A673 (cell line): ENCODE measurements at regions not wholly inside any gene's neighbourhood (a gene's known extent, or its start where the extent isn't known, plus 50 kb on each side); places are given as distances from the start of the nearest gene placed in this dataset.

Experiments used
- BruUV-seq: library from RNA; stranded (reverse); fragments of 400-500 nt; replicated peaks from 2 replicates; lab custom pipeline; 2021; lab: Mats Ljungman, UMichigan
- CTCF ChIA-PET: fragments of 300-600 bp; sonication (Branson Sonifier 250); formaldehyde crosslinking; loops from one replicate; lab custom pipeline; 2022; ENCODE audit warnings: antibody characterized with exemption; lab: Charles Lee
- POLR2A ChIA-PET: fragments of 300-600 bp; sonication (Branson Sonifier 250); formaldehyde crosslinking; loops from one replicate; lab custom pipeline; 2022; ENCODE audit warnings: antibody characterized with exemption; ENCODE audit not compliant: low non-redundant PET; lab: Charles Lee
- DNase-seq: peaks from one replicate; pipeline ENCODE4 v3.0.0-alpha.2; 2015; ENCODE audit warnings: low spot score
- H3K27ac ChIP-seq: fragments of 200-600 bp; sonication (generic); 2 replicates; pipeline ENCODE4 v1.5.1; 2016; ENCODE audit warnings: mixed run types, low read depth, mild to moderate bottlenecking, mixed read lengths, antibody characterized with exemption, low read length; ENCODE audit not compliant: poor library complexity, severe bottlenecking
- H3K27me3 ChIP-seq: fragments of 200-600 bp; sonication (generic); replicated peaks from 2 replicates; pipeline ENCODE4 v1.6.1; 2017; ENCODE audit warnings: mixed run types, low read depth, mild to moderate bottlenecking, mixed read lengths, antibody characterized with exemption, low read length; ENCODE audit not compliant: insufficient read depth, poor library complexity
- H3K36me3 ChIP-seq: fragments of 200-600 bp; sonication (generic); 2 replicates; pipeline ENCODE4 v1.6.1; 2016; ENCODE audit warnings: mixed run types, mild to moderate bottlenecking, mixed read lengths, antibody characterized with exemption, low read length; ENCODE audit not compliant: insufficient read depth, poor library complexity, severe bottlenecking
- H3K4me1 ChIP-seq: fragments of 200-600 bp; sonication (generic); 2 replicates; pipeline ENCODE4 v1.6.1; 2017; ENCODE audit warnings: mixed run types, mild to moderate bottlenecking, mixed read lengths, antibody characterized with exemption, low read length; ENCODE audit not compliant: insufficient read depth, poor library complexity, severe bottlenecking
- H3K4me3 ChIP-seq: fragments of 200-600 bp; sonication (generic); 2 replicates; pipeline ENCODE4 v1.5.1; 2016; ENCODE audit warnings: low read depth, mixed run types, mild to moderate bottlenecking, mixed read lengths, low read length; ENCODE audit not compliant: poor library complexity, severe bottlenecking
- H3K9me3 ChIP-seq: fragments of 200-600 bp; sonication (generic); 2 replicates; pipeline ENCODE4 v1.6.1; 2016; ENCODE audit warnings: mixed run types, low read depth, mild to moderate bottlenecking, mixed read lengths, antibody characterized with exemption, low read length; ENCODE audit not compliant: poor library complexity, severe bottlenecking
- EZH2 ChIP-seq: fragments of 200-600 bp; sonication (generic); IDR thresholded peaks from 2 replicates; pipeline ENCODE4 v1.6.1; 2017; ENCODE audit warnings: borderline replicate concordance, low read depth, mild to moderate bottlenecking, mixed read lengths, antibody characterized with exemption, low read length; ENCODE audit not compliant: poor library complexity, severe bottlenecking
- intact Hi-C: fragments of 100-400 bp; cut with micrococcal nuclease; formaldehyde crosslinking; loops from one replicate; pipeline ENCODE4 v1.10.0; 2022; ENCODE audit not compliant: unreplicated experiment
- TF ChIP-seq, protein P1 (sequence below): fragments of 300-800, 200-600 bp; sonication (generic); conservative IDR thresholded peaks from 2 replicates; pipeline ENCODE4 v1.5.1; 2017; ENCODE audit warnings: low read depth, mild to moderate bottlenecking, antibody characterized with exemption, low read length, moderate library complexity, mixed read lengths

DNA sequence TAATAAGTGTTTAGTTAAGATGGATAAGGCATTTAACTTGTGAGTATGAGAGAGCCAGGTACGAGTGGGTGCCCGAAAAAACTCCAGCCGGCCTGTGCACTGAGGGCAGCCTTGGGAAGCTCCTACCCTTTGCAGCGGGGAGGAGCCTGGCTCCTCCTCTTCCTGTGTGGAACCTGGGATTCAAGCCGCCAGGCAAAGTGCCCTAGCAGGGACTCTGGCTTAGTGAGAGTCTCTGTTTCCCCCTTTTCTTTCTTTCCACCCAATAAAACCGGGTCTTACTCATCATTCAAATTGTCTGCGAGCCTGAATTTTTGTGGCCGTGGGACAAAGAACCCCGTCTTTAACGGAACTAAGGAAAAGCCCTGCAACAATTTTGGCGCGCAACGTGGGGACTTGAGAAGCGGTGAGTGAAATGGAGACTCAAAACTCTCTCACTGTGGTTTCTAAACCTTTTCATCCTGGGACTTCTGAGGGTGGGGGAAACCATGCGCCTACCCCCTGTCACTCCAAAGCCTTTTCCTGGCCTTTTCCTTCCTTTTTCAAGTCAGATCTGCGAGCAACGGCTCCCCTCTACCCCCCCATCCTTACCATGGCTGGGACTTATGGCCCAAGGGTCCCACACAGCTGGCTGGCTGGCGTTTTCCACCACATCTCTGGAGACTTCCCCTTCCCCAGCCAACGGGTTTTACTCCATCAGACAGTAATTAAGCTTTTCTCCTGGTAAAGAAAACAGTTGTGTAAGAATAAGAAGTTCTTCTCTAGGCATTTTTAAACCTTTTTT is 535.7 kb upstream of the ACO1 start:
- no peaks in the 10 kb centered on the region for H3K36me3 ChIP-seq
- H3K4me1 ChIP-seq: no peaks in the 10 kb centered on the region
- no peak overlapping the region for H3K27ac ChIP-seq
- ChIA-PET POLR2A (no interaction called here), CTCF (no interaction called here)
- no TSS peak for BruUV-seq
- intact Hi-C loops: no loop called here
- no peaks in the 10 kb centered on the region for H3K27me3 ChIP-seq
- DNase-seq: no peak
- H3K9me3 ChIP-seq: no peaks in the 10 kb centered on the region
- H3K4me3 ChIP-seq: no peak overlapping the region
- TF ChIP-seq EZH2: no peak
- TF ChIP-seq, protein P1, sequence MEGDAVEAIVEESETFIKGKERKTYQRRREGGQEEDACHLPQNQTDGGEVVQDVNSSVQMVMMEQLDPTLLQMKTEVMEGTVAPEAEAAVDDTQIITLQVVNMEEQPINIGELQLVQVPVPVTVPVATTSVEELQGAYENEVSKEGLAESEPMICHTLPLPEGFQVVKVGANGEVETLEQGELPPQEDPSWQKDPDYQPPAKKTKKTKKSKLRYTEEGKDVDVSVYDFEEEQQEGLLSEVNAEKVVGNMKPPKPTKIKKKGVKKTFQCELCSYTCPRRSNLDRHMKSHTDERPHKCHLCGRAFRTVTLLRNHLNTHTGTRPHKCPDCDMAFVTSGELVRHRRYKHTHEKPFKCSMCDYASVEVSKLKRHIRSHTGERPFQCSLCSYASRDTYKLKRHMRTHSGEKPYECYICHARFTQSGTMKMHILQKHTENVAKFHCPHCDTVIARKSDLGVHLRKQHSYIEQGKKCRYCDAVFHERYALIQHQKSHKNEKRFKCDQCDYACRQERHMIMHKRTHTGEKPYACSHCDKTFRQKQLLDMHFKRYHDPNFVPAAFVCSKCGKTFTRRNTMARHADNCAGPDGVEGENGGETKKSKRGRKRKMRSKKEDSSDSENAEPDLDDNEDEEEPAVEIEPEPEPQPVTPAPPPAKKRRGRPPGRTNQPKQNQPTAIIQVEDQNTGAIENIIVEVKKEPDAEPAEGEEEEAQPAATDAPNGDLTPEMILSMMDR: no peak

DNA sequence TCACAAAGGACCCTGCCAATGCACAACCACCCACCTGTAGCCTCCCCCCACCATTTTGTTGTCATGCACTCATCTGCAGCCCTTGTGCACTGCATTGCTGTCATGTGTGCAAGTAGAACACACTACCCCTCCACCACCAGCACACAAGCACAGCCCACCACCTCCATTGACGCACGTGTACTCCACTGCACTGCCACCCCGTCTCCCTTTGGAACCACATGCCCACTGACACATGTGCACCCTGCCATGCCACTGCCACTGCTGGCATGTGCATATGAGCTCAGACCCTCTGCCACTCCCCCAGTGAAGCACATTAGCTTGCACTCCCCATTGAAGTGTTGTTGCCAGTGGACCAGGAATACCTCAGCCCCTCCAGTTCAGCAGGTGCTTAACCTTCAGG is 530.3 kb upstream of the ACO1 start:
- DNase-seq: no peak
- H3K4me3 ChIP-seq: no peak overlapping the region
- TF ChIP-seq, protein P1: no peak
- no peak for TF ChIP-seq EZH2
- intact Hi-C loops: no loop called here
- no peaks in the 10 kb centered on the region for H3K9me3 ChIP-seq
- no TSS peak for BruUV-seq
- no peaks in the 10 kb centered on the region for H3K36me3 ChIP-seq
- H3K27me3 ChIP-seq: no peaks in the 10 kb centered on the region
- CTCF ChIA-PET: no interaction called here
- no peak overlapping the region for H3K27ac ChIP-seq
- POLR2A ChIA-PET: no interaction called here
- no peaks in the 10 kb centered on the region for H3K4me1 ChIP-seq

DNA sequence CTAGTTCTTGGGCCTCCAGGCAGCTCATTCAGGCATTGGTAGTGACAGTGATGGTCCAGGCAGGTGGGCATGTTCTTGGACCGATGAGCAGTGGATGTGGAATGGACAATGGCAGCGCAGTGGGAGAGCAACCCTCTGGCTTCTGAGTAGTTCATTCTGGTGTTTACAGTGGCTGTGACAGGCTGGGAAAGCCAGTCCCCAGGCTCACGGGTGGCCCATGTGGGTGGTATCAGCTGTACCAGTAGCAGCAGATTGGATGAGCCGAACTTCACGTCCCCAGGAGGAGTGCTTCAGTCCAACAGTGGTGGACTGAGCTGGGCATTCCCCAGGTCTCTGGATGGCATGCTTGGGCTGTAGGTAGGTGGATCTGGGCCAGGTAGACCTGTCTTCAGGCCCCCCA is 515.6 kb upstream of the ACO1 start:
- Histone ChIP-seq H3K27ac (no peak overlapping the region), H3K36me3 (no peaks in the 10 kb centered on the region), H3K27me3 (no peaks in the 10 kb centered on the region), H3K4me1 (no peaks in the 10 kb centered on the region), H3K9me3 (no peaks in the 10 kb centered on the region), H3K4me3 (no peak overlapping the region)
- DNase-seq: no peak
- intact Hi-C loops: loop anchor here (10.0 kb wide), 1 partner anchor 56 kb away; no protein-coding TSS in a partner anchor
- TF ChIP-seq, protein P1: no peak
- TF ChIP-seq EZH2: no peak
- CTCF ChIA-PET: no interaction called here
- POLR2A ChIA-PET: no interaction called here
- BruUV-seq: no TSS peak
